Right lobe of liver (tissue), 4 donors: ENCODE measurements at regions not wholly inside any gene's neighbourhood (a gene's known extent, or its start where the extent isn't known, plus 50 kb on each side); places are given as distances from the start of the nearest gene placed in this dataset.

Source experiments
- CTCF ChIP-seq, 4 donors: fragments of 200-600 bp in 3 of 4; fragments of 450-650 bp in 1 of 4; IDR thresholded peaks; one replicate each; pipeline versions ENCODE4 v1.5.1 to v1.8.0; 2016 to 2022; ENCODE audit warnings: antibody characterized with exemption in 4 of 4, mild to moderate bottlenecking in 2 of 4
- POLR2A ChIP-seq: fragments of 450-650 bp; IDR thresholded peaks from one replicate; pipeline ENCODE4 v1.6.1; 2017; ENCODE audit warnings: antibody characterized with exemption, mild to moderate bottlenecking
- donor health status: DM: no; HTN: no; CAD: no.
- donor health status: DM: no; HTN: no; CAD: no.
- donor health status: DM: no; HTN: yes; CAD: no.

GRCh38 chr1:232462213-232462612 is 167.7 kb downstream of the SIPA1L2 start:
- TF ChIP-seq CTCF (IDR thresholded peaks at IDR 0.05) (no peak), POLR2A (no peak)
